ENCODE measurements at regions not wholly inside any gene's neighbourhood (a gene's known extent, or its start where the extent isn't known, plus 50 kb on each side); places are given as distances from the start of the nearest gene placed in this dataset.
"Not testable (repeated sequence)": the region's sequence is repeated elsewhere in the genome, so short reads cannot be mapped to it uniquely, and the experiment has no call there.

DNA sequence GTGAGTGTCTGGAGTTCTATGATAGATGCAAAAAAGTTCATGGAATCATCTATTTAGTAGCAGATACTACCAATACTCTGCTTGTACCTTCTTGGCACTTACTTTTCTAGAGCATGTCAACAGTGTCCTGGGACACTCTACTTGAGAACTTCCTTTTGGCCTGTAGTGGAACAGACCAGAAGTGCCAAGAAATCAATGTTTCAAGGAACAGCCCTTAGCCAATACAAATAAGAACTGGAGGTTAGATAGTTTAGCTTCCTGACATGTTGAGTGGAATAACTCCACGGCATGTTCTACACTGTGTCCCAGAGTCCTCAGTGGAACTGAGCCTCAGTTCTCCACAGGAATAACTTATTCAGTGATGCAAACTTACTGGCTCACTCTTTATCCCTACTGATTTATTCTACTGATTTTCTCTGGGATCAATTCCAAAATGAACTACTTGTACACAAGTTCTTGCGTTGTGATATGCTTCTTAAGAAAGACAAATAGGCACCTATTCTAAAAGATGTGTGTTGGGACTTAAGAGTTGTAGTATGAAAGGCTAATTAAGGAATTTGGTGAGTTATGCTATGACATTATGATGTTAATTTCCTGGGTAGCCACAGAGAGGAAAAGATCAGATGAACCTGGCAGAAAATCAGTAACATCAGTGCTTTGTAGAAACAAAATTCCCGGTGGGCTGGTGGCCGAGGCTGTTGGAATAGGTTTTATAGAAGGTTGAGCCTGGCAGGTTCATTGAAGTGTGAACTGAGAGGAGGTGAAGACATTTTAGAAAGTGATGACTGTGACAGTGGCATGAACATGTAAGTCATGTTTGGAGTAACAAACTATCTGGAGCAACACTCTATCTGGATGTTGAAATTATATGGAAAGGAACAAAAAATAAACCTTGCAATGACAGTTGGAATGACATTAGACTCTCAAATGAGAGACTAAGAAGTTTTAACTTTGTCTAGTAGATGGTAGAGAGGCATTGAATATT, 101.8 kb upstream of the RBMS3 start:
- no peaks in the 10 kb centered on the region for H3K27me3 Mint-ChIP-seq
- no peak for ATAC-seq (replicated peaks)
- H3K4me3 Mint-ChIP-seq, result no peak overlapping the region
- no peak overlapping the region for H3K27ac Mint-ChIP-seq
- H3K4me1 Mint-ChIP-seq, result no peaks in the 10 kb centered on the region
- H3K36me3 Mint-ChIP-seq, result no peaks in the 10 kb centered on the region
- DNase-seq, result no peak
- H3K9me3 Mint-ChIP-seq, result peaks cover 0 to 1% of the 10 kb centered on the region in 2 donors

DNA sequence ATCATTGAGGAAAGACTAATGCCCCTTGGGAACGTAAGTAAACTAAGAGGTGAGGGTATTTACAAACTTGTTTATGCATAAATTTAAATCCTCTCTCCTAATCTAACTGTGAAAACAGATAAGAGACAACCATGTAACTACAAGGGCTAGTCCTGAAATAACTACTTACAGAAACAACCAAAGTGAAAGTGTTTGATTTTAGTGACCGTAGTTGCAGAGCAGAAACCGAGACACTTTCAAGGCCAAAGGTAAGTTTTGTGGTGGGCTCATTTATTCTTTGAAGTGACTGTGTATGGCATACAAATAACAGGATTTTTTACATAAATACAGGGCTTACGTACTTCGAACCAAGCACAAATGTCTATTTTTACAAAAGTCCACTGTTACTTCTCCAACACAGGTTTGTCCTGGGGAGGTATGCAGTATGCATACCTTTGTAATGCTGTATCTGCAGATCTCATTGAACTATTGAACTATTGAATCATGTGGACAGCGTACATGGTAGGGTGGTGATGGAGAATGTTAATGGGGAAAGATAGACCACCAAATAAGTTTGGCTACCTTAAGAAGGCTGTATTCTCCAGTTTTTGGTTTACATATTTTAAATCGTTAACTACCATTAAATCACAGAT, 99.6 kb upstream of the RBMS3 start:
- Mint-ChIP-seq H3K4me1 (no peaks in the 10 kb centered on the region), H3K27me3 (no peaks in the 10 kb centered on the region), H3K4me3 (no peak overlapping the region), H3K36me3 (no peaks in the 10 kb centered on the region), H3K9me3 (peaks cover 0 to 1% of the 10 kb centered on the region in 2 donors), H3K27ac (no peak overlapping the region)
- ATAC-seq (replicated peaks), result no peak
- DNase-seq, result no peak

GRCh38 chr3:29181872-29182271, 99.0 kb upstream of the RBMS3 start:
- Mint-ChIP-seq H3K4me1 (no peaks in the 10 kb centered on the region), H3K27me3 (no peaks in the 10 kb centered on the region), H3K27ac (no peak overlapping the region), H3K9me3 (peaks cover 0 to 1% of the 10 kb centered on the region in 2 donors), H3K4me3 (no peak overlapping the region), H3K36me3 (no peaks in the 10 kb centered on the region)
- no peak for ATAC-seq (replicated peaks)
- DNase-seq, result no peak

GRCh38 chr3:29182828-29183227, 98.0 kb upstream of the RBMS3 start:
- not testable (repeated sequence) for DNase-seq; H3K27ac Mint-ChIP-seq; ATAC-seq (replicated peaks); H3K27me3 Mint-ChIP-seq; H3K9me3 Mint-ChIP-seq; H3K4me3 Mint-ChIP-seq; H3K36me3 Mint-ChIP-seq; H3K4me1 Mint-ChIP-seq

DNA sequence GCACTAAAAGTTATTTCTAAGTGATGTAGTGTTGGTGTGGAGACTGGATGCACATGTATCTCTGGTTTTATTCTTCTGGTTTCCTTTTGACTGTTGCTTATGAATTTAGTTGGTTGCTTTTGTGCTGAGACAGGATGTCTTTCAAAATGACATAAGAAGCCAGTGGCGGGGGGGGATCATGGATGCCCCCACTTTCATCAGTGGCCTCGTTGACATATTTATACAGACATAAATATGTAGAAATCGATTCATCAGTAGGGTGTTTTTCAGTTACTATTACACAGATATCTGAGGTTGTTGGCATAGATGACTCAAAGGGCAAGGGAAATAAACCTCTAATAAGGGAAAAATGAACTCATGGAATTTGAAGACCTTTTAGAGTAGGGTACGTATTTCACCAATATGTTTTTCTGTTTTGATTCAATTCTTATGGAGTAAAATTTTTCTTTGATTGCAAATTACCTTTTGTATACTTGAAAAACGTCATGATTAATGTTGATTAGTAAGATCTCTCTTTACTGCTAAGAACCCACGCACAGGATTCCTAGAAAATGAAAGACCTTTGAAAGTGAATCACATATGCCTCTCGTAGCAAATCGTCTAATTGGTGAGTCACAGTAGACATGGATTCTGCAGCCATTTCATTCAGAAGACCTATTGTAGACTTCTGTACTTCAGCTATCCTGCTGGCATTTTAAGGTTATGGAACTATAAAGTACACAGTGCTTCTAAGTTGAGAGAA, 97.4 kb upstream of the RBMS3 start:
- Mint-ChIP-seq H3K27ac (no peak overlapping the region), H3K27me3 (no peaks in the 10 kb centered on the region), H3K36me3 (no peaks in the 10 kb centered on the region), H3K4me1 (no peaks in the 10 kb centered on the region), H3K4me3 (no peak overlapping the region), H3K9me3 (peaks cover 0 to 1% of the 10 kb centered on the region in 2 donors)
- DNase-seq (no peak), ATAC-seq (replicated peaks) (no peak)

DNA sequence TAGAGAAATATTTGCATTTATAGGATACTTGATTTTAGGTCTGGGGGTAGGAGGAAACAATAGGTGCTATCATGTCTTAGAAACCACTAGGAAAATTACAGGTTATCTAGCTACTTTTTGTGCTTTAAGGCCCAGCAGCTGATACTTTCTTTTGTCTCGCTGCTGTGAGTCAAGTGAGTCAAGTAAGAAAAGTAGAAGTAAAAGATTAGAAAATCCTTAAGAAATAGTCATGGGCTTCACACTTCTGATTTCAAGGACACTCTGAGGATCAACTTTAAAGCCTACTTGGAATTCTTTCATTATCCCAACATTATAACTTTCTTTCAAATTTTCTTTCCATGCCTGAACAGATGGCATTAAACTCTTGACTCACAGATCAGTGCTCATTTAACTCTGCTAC, 95.2 kb upstream of the RBMS3 start:
- Mint-ChIP-seq H3K27ac (no peak overlapping the region), H3K4me1 (no peaks in the 10 kb centered on the region), H3K36me3 (no peaks in the 10 kb centered on the region), H3K4me3 (no peak overlapping the region), H3K27me3 (no peaks in the 10 kb centered on the region), H3K9me3 (no peaks in the 10 kb centered on the region)
- no peak for ATAC-seq (replicated peaks)
- no peak for DNase-seq

DNA sequence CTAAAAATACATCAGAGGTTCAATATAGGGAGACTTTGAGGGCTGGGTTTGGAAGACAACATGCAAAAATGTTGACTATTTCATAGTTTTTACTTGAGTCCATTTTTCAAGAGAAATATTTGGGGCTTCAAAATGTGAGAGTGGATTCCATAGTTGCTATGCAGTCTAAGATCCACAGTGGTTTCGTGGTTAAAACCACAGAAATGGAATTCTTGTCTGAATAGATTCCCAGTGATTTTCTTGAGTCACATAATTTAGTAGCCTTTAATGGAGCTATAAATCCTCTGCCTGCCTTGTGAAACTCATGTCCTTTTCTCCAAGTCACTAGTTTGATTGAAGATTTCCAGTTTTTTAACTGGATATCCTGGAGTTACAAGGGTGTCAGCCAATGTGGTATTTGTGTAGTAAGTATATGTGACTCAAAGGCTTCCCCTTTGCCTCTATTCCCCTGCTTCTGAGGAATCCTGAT, 94.7 kb upstream of the RBMS3 start:
- DNase-seq (no peak), ATAC-seq (replicated peaks) (no peak)
- Mint-ChIP-seq H3K27me3 (no peaks in the 10 kb centered on the region), H3K4me3 (no peak overlapping the region), H3K9me3 (no peaks in the 10 kb centered on the region), H3K4me1 (no peaks in the 10 kb centered on the region), H3K36me3 (no peaks in the 10 kb centered on the region), H3K27ac (no peak overlapping the region)

GRCh38 chr3:29186982-29187725, 93.7 kb upstream of the RBMS3 start:
- H3K4me3 Mint-ChIP-seq, result no peak overlapping the region
- no peaks in the 10 kb centered on the region for H3K4me1 Mint-ChIP-seq
- H3K9me3 Mint-ChIP-seq, result no peaks in the 10 kb centered on the region
- ATAC-seq (replicated peaks) (no peak), DNase-seq (no peak)
- H3K27ac Mint-ChIP-seq, result no peak overlapping the region
- no peaks in the 10 kb centered on the region for H3K27me3 Mint-ChIP-seq
- no peaks in the 10 kb centered on the region for H3K36me3 Mint-ChIP-seq

- Mint-ChIP-seq H3K4me1 (no peaks in the 10 kb centered on the region), H3K4me3 (no peak overlapping the region), H3K36me3 (no peaks in the 10 kb centered on the region), H3K9me3 (peaks cover 2 to 3% of the 10 kb centered on the region in 2 donors), H3K27ac (no peak overlapping the region), H3K27me3 (no peaks in the 10 kb centered on the region)
- no peak for ATAC-seq (replicated peaks)
- DNase-seq, result no peak
Measured at GRCh38 chr3:29189328-29189727, 91.5 kb upstream of the RBMS3 start.

GRCh38 chr3:29194139-29194538, 86.7 kb upstream of the RBMS3 start:
- H3K4me1 Mint-ChIP-seq, result no peaks in the 10 kb centered on the region

DNA sequence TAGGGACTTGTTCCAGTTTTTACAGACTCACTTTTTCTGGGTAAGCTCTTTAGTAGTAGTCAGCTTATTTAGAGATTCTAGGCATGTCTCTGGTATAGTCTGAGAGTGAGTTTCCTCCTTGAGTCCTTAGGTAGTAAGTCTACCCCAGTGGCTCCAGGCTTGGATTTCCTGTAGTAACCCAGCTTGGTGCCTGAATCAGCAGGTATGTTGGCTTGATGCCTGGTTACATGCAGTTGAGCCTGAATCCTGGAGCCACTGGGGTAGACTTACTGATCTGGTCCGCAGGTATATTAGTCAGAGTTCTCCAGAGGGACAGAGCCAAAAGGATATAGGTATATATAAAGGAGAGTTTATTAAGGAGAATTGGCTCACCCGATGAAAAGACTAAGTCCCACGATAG, 85.8 kb upstream of the RBMS3 start:
- H3K4me1 Mint-ChIP-seq, result no peaks in the 10 kb centered on the region
- H3K36me3 Mint-ChIP-seq, result no peaks in the 10 kb centered on the region
- no peak overlapping the region for H3K4me3 Mint-ChIP-seq
- ATAC-seq (replicated peaks), result no peak
- H3K27ac Mint-ChIP-seq, result no peak overlapping the region
- no peak for DNase-seq
- no peaks in the 10 kb centered on the region for H3K27me3 Mint-ChIP-seq
- peaks cover 2 to 10% of the 10 kb centered on the region in 2 donors for H3K9me3 Mint-ChIP-seq

More at GRCh38 chr3:29194139-29194538, 86.7 kb upstream of the RBMS3 start:
- no peak overlapping the region for H3K27ac Mint-ChIP-seq
- no peaks in the 10 kb centered on the region for H3K36me3 Mint-ChIP-seq
- DNase-seq (no peak), ATAC-seq (replicated peaks) (no peak)
- H3K4me3 Mint-ChIP-seq, result no peak overlapping the region
- peaks cover 2 to 10% of the 10 kb centered on the region in 2 donors for H3K9me3 Mint-ChIP-seq
- H3K27me3 Mint-ChIP-seq, result no peaks in the 10 kb centered on the region

DNA sequence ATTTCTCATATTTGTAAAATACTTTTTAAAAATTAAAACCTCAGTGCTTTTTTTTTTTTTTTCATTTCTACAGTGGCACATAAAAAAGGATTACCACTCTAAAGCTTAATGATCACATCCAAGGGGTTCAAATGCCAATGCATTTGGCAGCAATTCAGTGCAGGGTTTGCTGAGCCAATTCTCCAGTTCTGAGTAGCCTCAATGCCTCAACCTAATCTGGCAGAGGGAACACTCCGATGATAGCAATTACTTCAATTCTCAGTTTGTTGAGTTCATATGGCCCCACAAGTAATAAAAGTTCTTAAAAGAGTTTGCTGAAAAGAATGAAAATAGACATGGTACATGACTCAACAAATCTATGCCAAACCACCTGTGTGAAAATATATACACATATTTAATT, 79.3 kb upstream of the RBMS3 start:
- H3K27me3 Mint-ChIP-seq, result no peaks in the 10 kb centered on the region
- H3K4me1 Mint-ChIP-seq, result no peaks in the 10 kb centered on the region
- no peak overlapping the region for H3K27ac Mint-ChIP-seq
- no peak overlapping the region for H3K4me3 Mint-ChIP-seq
- ATAC-seq (replicated peaks) (no peak), DNase-seq (no peak)
- no peaks in the 10 kb centered on the region for H3K9me3 Mint-ChIP-seq
- H3K36me3 Mint-ChIP-seq, result no peaks in the 10 kb centered on the region

GRCh38 chr3:29202378-29202777, 78.5 kb upstream of the RBMS3 start:
- ATAC-seq (replicated peaks), result no peak
- no peak for DNase-seq
- Mint-ChIP-seq H3K4me1 (no peaks in the 10 kb centered on the region), H3K27me3 (no peaks in the 10 kb centered on the region), H3K4me3 (no peak overlapping the region), H3K36me3 (no peaks in the 10 kb centered on the region), H3K9me3 (no peaks in the 10 kb centered on the region), H3K27ac (no peak overlapping the region)

DNA sequence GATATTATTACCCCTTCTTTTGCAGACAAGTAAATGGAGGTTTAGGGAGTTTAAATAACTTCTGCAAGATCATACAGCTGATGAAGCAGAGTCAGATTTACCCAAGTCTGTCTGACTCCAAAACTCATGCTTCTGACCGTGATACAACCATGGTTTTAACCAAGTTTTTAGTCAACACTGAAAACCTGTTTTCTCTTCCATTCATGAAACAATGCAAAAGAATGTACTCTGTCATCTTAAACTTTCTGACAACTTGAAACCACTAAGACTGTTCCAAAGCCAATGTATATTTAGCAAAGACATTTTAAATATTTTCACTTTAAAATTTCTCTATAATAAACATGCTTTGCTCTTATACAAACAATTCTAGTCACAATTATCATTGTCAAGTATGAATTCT, 77.0 kb upstream of the RBMS3 start:
- Mint-ChIP-seq H3K36me3 (no peaks in the 10 kb centered on the region), H3K27ac (no peak overlapping the region), H3K27me3 (no peaks in the 10 kb centered on the region)

More for the DNA sequence above, 77.0 kb upstream of the RBMS3 start:
- Mint-ChIP-seq H3K4me3 (no peak overlapping the region), H3K4me1 (no peaks in the 10 kb centered on the region), H3K9me3 (no peaks in the 10 kb centered on the region)
- DNase-seq (no peak), ATAC-seq (replicated peaks) (no peak)
